NCI-H1092 treated with DMSO at 0.1 percent for 48 hours (cell line): ENCODE measurements at regions not wholly inside any gene's neighbourhood (a gene's known extent, or its start where the extent isn't known, plus 50 kb on each side); places are given as distances from the start of the nearest gene placed in this dataset.

ENCODE experiments used
- DNase-seq: peaks from one replicate; lab custom pipeline; 2025; lab: John Stamatoyannopoulos, UW

DNA sequence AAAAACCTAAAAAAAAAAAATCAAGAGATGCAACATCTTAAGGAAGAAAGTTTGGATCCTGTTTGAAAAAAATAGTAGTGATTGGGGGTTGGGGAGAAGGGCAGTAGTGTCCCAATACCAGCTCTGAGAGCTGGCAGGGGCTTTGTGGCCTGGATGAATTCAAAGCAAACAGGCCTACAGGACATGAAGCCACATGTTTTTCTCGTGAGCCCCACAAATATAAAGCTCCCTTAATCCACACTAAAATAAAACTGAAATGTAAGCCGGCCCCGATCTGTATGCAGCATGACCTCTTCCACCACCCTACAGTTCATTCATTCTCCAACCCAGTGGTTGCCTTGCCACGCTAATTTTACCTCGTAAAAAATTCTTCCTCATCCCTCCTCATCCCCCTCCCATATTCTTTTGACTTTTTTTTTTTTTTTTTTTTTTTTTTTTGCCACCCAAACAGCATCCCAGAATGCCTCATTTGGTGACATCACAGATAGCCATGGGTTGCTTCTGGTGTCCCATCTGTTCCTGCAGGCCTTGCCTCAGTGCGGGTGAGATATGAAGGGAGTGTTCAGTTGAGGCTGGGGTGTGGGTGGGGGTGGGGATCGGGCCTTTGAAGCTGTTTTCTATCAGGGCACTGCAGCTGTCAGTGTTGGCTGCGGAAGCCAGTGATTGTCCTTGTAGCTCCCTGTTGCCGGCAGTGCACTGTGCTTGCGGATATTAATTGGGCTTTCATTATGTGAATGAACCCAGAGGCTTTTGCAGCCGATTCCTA is 81.6 kb upstream of the NFIB start:
- DNase-seq, result no peak

DNA sequence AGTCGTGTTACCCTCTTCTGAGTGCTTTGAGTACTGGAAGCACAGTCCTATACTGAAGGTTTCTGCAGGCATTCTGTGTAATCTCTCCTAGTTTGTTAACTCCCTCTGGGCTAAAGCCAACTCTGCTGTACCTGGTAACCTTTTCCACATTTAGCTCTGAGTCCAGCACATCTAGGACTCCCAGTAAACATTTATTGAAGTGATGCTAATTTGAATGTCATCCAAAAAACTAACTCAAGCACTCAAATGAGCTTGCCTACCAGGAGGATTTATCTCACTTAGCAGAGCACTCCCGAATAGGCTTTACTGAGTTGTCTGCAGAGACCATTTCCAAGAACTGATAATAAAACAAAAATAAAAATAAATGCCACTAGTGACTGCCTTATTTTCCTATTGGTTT is 79.5 kb upstream of the NFIB start:
- no peak for DNase-seq

DNA sequence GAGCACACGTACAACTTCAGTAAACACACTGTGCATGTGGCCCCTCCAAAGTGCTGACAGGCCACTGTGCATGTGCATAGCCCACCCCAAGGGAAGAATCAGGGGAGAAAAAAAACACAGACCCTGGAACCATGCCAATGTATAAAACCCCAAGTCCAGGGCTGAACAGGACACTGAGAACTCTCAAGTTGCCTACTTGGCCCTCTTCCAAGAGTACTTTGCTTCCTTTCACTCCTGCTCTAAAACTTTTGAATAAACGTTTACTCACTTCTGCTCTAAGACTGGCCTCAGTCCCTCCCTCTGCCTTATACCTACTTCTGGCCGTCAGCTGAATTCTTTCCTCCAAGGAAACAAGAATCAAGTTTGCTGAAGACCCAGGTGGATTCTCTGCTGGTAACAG is 77.7 kb upstream of the NFIB start:
- no peak for DNase-seq

DNA sequence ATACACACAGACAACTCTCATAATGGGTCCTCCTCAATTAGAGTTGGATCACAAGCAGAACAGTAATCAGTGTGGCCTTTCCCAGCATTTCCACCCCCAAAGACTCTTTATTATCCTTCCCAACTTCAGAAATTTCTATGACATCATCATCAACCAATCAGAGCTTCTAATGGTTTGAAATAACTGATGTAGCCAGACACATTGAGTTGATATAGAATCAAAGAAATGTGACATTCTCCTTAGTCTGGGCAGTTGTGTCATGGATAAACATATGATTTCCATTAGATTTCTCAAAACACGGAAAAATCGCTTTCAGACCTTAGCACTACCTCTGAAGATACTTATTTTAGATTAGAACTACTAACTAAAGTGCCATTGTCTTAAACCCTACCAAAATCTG is 75.7 kb upstream of the NFIB start:
- no peak for DNase-seq

DNA sequence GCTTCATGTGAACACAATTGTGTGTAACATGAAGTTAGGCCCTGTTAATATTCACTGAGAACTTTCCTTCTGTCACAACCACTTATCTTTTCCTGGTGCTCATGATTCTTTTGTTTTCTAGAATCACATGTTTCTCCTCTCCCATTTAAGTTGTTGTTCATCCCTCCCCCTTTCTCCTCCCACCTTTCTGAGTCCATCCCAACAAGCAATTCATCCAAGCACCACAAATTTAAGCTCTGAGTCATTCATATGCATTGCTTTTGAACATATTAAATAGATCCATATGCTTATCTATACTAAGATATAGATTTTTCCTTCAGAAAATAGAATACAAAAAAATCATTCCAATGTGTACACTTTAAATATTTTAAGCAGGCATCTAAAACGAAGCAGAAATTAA is 75.2 kb upstream of the NFIB start:
- no peak for DNase-seq

DNA sequence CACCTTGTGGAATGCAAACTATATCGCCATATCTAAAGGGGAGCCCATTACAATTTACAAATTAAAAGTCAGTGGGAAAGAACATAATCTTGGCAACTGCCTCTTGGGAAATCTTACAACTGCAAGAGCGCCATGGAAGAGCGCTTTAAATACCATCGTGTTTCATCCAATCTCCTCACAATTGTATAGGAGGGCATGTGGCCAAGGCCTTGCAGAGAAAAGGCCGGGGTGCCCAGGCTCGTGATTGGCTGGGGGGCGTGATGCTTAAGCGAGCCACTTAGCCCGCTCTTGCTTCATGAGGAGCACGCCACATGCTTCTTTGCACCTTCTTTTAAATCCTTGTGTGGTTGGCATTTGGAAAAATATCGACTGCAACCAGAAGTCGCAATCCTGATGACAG is 69.8 kb upstream of the NFIB start:
- DNase-seq, result no peak

DNA sequence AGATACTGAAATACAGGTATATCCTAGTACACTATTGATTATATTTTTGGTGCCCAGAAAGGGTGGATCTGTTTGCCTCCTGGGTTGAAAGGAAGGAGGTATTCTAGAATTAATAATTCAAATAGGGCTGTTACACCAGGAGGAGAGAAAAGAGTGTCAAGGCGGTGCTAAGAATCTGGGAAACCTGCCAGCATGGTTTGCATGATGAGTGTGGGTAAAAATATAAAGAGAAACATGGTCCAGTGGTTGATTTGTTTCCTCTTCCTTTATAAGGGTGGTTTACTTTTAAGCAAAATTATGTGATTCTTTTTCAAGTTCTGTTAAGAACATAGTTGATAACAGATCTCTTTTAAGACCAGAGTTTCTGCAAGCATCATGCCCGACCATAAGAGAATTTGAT is 69.4 kb upstream of the NFIB start:
- peak; percentile 27 for DNase-seq

DNA sequence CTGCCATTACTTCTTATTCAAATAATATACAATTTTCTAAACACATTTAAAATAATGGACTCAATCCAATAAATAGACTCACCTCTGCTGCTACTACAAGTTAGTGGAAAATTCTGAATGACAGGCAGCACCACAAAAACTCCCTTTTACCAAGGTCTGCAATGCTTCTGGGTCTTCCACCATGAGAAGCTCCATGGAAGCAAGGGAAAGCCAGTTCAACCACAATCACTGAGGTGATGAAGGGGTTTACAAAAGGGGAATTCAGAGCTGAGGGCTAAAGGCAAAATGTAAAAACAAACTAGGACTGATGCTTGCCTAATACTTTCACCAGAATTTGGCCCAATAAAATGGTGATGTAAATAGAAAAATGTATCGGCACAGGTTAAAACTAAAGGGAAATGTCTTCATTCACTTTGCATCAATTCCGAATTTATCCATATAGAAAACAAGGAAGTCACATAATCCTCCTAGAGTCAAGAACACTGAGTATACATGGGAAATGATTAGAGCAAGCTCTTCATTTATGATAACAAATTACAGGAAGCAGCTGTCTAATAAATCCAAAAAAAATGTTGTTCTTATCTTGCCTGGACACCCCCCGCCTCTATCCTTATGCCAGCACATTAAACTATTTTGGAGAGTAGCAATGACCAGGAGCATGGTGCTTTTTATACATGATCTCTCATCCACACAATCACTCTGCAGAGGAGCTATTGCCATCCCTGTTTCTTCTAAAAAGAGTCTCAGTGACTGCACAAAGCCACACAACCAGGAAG is 66.3 kb upstream of the NFIB start:
- no peak for DNase-seq

DNA sequence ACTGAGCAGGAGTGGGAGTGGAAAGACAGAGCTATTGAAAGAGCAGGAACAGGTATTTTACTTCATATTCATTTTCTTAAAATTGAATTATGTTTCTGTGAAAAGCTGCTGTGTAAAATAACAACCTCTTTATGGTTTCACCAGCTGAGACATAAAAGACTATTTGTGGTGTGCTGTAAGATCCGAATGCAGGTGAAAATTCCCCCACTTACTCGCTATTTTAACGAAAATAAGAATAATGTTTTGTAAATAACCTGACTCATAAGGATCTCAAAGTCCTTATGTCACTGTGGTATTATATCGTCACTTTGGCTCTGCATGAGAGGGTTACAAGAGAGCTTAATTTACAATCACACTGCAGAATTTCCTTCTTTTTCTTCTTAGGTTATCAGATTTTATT is 65.3 kb upstream of the NFIB start:
- DNase-seq, result no peak

DNA sequence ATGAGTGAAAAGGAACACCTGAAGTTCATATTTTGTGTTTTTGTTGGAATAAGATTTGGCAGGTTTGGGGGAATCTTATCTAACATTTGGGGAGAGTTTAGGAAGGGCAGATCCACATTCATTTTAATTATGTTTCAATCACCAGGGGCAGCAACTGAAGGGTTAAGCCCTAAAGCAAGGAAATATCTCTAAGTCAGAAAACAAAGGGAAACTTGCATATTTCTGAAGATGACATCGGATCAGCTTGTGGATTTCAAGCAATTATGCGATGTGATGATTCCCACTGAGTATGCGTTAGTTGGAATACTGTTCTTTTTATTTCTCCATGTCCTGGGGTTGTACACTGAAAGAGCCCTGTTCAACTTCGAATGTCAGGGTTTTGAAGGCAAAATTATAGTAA is 59.8 kb upstream of the NFIB start:
- no peak for DNase-seq

DNA sequence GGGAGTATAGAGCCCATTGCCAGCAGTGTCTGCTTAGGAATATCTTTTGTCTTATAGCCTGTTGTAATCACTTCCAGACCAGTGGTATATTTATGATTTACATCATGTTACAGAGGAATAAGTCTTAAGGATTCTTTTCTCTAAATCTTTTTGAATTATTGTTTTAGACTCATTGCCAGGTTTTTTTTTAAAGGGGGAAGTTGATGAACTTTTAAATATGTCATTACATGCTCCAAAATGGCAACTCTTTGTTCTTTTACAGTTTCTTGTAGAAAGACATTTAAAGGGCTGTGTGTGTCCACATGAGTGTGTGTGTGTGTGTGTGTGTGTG is 59.4 kb upstream of the NFIB start:
- DNase-seq, result no peak

DNA sequence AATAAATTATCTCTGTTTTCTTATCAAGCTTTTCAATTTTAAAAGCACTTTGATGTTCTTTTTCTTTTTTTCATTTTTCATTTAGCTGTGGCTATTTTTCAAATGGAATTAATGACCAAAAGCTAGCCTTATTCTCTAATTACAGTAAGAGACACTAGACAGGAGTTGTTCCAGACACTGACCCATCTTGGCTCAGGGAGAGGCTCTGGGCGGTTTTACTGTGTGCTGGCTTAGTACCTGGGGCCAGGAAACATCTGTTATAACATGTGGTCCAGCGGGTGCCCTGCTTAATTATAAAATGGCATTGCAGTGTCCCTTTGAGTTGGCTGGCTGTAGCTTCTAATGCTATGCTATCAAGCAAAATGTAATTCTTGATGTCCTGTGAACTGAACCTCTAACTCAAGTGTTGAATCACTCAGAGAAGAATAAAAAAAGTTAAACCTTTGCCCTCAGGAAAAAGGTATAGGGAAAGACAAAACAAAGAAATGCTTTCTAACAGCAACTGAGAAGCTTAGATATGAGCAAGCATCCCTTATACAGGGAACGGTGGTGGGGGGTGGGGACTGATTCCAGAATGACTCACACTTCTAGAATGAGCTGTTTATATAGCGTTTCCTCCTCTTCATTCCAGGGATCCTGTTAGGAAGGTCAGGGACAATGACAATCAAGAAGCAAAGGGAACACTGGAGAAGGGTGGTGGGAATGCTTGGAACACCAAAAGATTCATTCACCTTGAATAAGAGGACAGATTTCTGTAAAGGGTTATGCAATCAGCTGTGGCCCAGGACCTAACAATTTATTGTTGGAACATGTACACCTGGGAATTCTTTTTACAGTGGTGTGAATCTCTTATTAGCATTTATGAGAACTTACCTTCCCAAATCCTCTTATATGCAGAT is 58.7 kb upstream of the NFIB start:
- no peak for DNase-seq

DNA sequence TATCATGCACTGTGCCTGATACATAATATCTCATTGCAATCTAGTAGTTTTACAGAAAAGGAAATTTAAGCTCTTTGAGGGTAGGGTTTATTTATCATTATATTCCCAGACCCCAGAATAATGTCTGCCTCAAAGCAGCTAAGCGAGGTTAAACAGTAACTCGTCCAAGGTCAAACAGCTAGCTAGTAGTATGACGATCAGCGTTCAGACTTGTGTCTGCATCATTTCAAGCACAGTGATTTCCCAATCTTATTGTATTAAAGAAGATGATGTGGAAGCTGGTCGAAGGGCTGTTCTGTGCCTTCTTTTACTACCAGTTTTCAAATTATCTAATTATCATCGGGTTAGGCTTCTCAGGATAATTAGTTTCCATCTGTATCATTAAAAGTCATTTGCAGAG is 55.1 kb upstream of the NFIB start:
- no peak for DNase-seq

DNA sequence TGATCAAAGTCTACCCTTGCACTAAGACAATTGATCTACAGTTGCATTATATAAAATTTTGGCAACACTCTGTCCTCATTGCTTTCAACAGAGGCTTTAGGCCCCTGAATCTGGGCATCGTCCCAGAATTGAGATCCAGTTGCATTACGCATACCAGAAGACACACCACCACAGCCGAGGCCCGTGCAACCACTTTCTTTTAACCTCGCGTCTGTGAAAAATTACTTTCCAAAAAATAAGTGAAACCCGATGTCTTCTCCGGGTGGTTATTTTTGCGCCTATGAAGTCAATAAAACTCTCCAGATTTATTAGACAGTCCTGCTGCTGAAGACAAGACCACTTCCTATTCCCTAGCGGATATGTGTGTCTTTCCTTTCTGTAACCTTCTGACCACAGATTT is 52.1 kb upstream of the NFIB start:
- no peak for DNase-seq

DNA sequence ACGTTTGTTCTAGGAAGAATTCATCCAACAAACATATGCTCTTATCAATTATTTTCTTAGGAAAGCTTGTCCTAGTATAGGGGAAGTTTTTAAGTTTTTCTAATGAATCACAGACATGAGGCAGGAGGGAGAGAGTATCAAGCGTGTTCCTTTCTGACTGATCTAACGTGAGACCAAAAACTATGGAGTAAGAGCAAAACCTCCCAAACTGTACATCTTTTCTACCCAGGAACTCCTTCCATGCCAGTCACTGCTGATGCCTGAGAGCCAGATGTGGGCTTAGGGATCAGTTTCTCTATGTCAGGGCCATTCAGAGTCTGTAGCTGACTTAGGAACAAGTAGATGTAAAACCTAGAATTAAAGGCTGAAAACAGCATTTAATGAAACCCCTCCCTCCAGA is 51.7 kb upstream of the NFIB start:
- DNase-seq, result no peak
